ENCODE measurements at regions not wholly inside any gene's neighbourhood (a gene's known extent, or its start where the extent isn't known, plus 50 kb on each side); places are given as distances from the start of the nearest gene placed in this dataset.

GRCh38 chr2:12382366-12382765 is 334.4 kb upstream of the TRIB2 start:
- TF ChIP-seq CTCF (IDR thresholded peaks at IDR 0.05): no peak
- no peak for TF ChIP-seq POLR2A (IDR thresholded peaks at IDR 0.05)

Data from Peyer's patch (tissue), 4 donors.